ENCODE measurements at regions not wholly inside any gene's neighbourhood (a gene's known extent, or its start where the extent isn't known, plus 50 kb on each side); places are given as distances from the start of the nearest gene placed in this dataset.

- DNase-seq (ENCODE audit: low spot score in 2 of 2): no peak
- no peaks in the 10 kb centered on the region for H3K36me3 ChIP-seq
- H3K4me1 ChIP-seq: peaks cover under 1% of the 10 kb centered on the region
- H3K27ac ChIP-seq: no peak overlapping the region
- H3K9me3 ChIP-seq: no peaks in the 10 kb centered on the region
- TF ChIP-seq EP300 (IDR thresholded peaks at IDR 0.05) (no peak), CTCF (IDR thresholded peaks at IDR 0.05) (no peak), POLR2AphosphoS5 (IDR thresholded peaks at IDR 0.05) (no peak), POLR2A (IDR thresholded peaks at IDR 0.05) (no peak)
- no peak overlapping the region for H3K4me3 ChIP-seq
- 41% methylated on average over 2 of the region's 2 CpGs for WGBS
- no peaks in the 10 kb centered on the region for H3K27me3 ChIP-seq
These were observed 181.5 kb upstream of the DIO3 start for GRCh38 chr14:101379842-101380241.

- Histone ChIP-seq H3K36me3 (no peaks in the 10 kb centered on the region), H3K4me3 (no peak overlapping the region), H3K4me1 (no peaks in the 10 kb centered on the region), H3K9me3 (no peaks in the 10 kb centered on the region), H3K27ac (no peak overlapping the region), H3K27me3 (no peaks in the 10 kb centered on the region)
- DNase-seq (ENCODE audit: low spot score in 2 of 2): no peak
- WGBS: 76% methylated on average over 3 of the region's 3 CpGs
- no peak for TF ChIP-seq CTCF (IDR thresholded peaks at IDR 0.05)
These were observed 180.8 kb upstream of the DIO3 start for GRCh38 chr14:101380512-101380911.

GRCh38 chr14:101380940-101381339, 180.4 kb upstream of the DIO3 start:
- no peak for DNase-seq (ENCODE audit: low spot score in 2 of 2)
- H3K4me1 ChIP-seq: no peaks in the 10 kb centered on the region
- no peak for TF ChIP-seq POLR2AphosphoS5 (IDR thresholded peaks at IDR 0.05)
- TF ChIP-seq EP300 (IDR thresholded peaks at IDR 0.05): no peak
- TF ChIP-seq CTCF (IDR thresholded peaks at IDR 0.05): no peak
- no peak for TF ChIP-seq POLR2A (IDR thresholded peaks at IDR 0.05)
- H3K36me3 ChIP-seq: no peaks in the 10 kb centered on the region
- no peaks in the 10 kb centered on the region for H3K9me3 ChIP-seq
- H3K27me3 ChIP-seq: no peaks in the 10 kb centered on the region
- H3K27ac ChIP-seq: no peak overlapping the region
- H3K4me3 ChIP-seq: no peak overlapping the region

GRCh38 chr14:101383737-101384338, 177.5 kb upstream of the DIO3 start:
- no peaks in the 10 kb centered on the region for H3K9me3 ChIP-seq
- TF ChIP-seq EP300 (IDR thresholded peaks at IDR 0.05): no peak
- TF ChIP-seq POLR2A (IDR thresholded peaks at IDR 0.05): no peak
- TF ChIP-seq CTCF (IDR thresholded peaks at IDR 0.05): no peak
- no peak for TF ChIP-seq POLR2AphosphoS5 (IDR thresholded peaks at IDR 0.05)
- no peaks in the 10 kb centered on the region for H3K4me1 ChIP-seq
- H3K36me3 ChIP-seq: no peaks in the 10 kb centered on the region
- no peak overlapping the region for H3K4me3 ChIP-seq
- no peak overlapping the region for H3K27ac ChIP-seq
- 93% methylated on average over 2 of the region's 2 CpGs for WGBS
- no peaks in the 10 kb centered on the region for H3K27me3 ChIP-seq
- DNase-seq (ENCODE audit: low spot score in 2 of 2): no peak

- Histone ChIP-seq H3K9me3 (no peaks in the 10 kb centered on the region), H3K27ac (no peak overlapping the region), H3K36me3 (no peaks in the 10 kb centered on the region), H3K27me3 (peaks cover 16% of the 10 kb centered on the region), H3K4me1 (no peaks in the 10 kb centered on the region), H3K4me3 (no peak overlapping the region)
- TF ChIP-seq POLR2A (IDR thresholded peaks at IDR 0.05) (no peak), CTCF (IDR thresholded peaks at IDR 0.05) (no peak), POLR2AphosphoS5 (IDR thresholded peaks at IDR 0.05) (no peak), EP300 (IDR thresholded peaks at IDR 0.05) (no peak)
- no peak for DNase-seq (ENCODE audit: low spot score in 2 of 2)
- WGBS: 94% methylated on average over 7 of the region's 9 CpGs
These were observed 166.9 kb upstream of the DIO3 start for GRCh38 chr14:101394374-101394773.

Data from suprapubic skin (tissue), 4 donors.